Osteoblast (primary cell): ENCODE measurements at regions not wholly inside any gene's neighbourhood (a gene's known extent, or its start where the extent isn't known, plus 50 kb on each side); places are given as distances from the start of the nearest gene placed in this dataset.

ENCODE experiments used
- DNase-seq: peaks from one replicate; pipeline ENCODE4 v3.0.0; 2011; ENCODE audit warnings: low spot score, mixed read lengths; ENCODE audit not compliant: insufficient read length; ENCODE audit errors: missing footprints
- H2AFZ ChIP-seq: 2 replicates; pipeline ENCODE4 v1.6.0; 2011; ENCODE audit warnings: mild to moderate bottlenecking, low read length
- H3K27ac ChIP-seq: 2 replicates; pipeline ENCODE4 v1.5.1; 2011; ENCODE audit warnings: mild to moderate bottlenecking, low read depth, low read length, moderate library complexity
- H3K27me3 ChIP-seq: 2 replicates; pipeline ENCODE4 v1.6.0; 2012; ENCODE audit warnings: mild to moderate bottlenecking, control low read depth, inconsistent platforms, low read length, moderate library complexity; ENCODE audit not compliant: insufficient read depth
- H3K36me3 ChIP-seq: 2 replicates; pipeline ENCODE4 v1.5.1; 2011; ENCODE audit warnings: mild to moderate bottlenecking, low read length, control low read depth, moderate library complexity; ENCODE audit not compliant: insufficient read depth
- H3K4me1 ChIP-seq: 2 replicates; pipeline ENCODE4 v1.5.1; 2011; ENCODE audit warnings: mild to moderate bottlenecking, low read length, control low read depth, moderate library complexity; ENCODE audit not compliant: insufficient read depth
- H3K4me2 ChIP-seq: 2 replicates; pipeline ENCODE4 v1.6.0; 2011; ENCODE audit warnings: mild to moderate bottlenecking, low read length; ENCODE audit not compliant: insufficient read depth
- H3K4me3 ChIP-seq: fragments of 200-600 bp; sonication (generic); 3 replicates; pipeline ENCODE4 v1.5.1; 2012; ENCODE audit warnings: mild to moderate bottlenecking, low read length, inconsistent platforms; ENCODE audit not compliant: insufficient read depth
- H3K79me2 ChIP-seq: 2 replicates; pipeline ENCODE4 v1.6.0; 2012; ENCODE audit warnings: mild to moderate bottlenecking, low read length, control low read depth, inconsistent platforms; ENCODE audit not compliant: insufficient read depth
- H3K9me3 ChIP-seq: 2 replicates; pipeline ENCODE4 v1.5.1; 2011; ENCODE audit warnings: low read depth, low read length, control low read depth
- H4K20me1 ChIP-seq: 2 replicates; pipeline ENCODE4 v1.6.0; 2012; ENCODE audit warnings: mild to moderate bottlenecking, low read length, control low read depth; ENCODE audit not compliant: insufficient read depth
- TF ChIP-seq, protein P1 (sequence below): IDR thresholded peaks from 2 replicates; pipeline ENCODE4 v1.5.1; 2011; ENCODE audit warnings: mild to moderate bottlenecking, low read depth, low read length, moderate library complexity; ENCODE audit errors: extremely low read depth

DNA sequence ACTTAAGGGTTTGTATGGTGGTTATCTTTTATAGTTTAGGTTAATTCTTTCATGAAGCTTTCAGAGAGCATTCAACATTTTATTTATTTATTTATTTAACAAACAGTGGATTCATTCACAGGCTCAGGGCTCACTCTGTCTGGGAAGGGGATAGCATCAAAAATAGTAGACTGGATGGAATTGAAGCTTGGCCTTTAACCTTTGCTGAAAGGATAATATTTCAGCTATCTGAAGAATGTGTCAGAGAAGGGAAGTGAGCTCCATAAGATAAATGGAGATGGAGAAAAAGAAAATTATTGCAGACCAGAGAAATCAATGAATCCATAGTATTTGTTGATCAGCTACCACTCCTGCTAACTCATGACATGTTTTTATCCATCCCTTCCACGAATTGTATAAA lies 305.6 kb downstream of the COG6 start:
- Histone ChIP-seq H2AFZ (no peak overlapping the region), H3K36me3 (no peaks in the 10 kb centered on the region), H3K9me3 (no peaks in the 10 kb centered on the region), H3K4me1 (no peaks in the 10 kb centered on the region), H3K79me2 (no peaks in the 10 kb centered on the region), H3K27ac (no peak overlapping the region), H3K27me3 (peaks cover 5% of the 10 kb centered on the region), H4K20me1 (no peaks in the 10 kb centered on the region), H3K4me2 (no peak overlapping the region), H3K4me3 (no peak overlapping the region)
- TF ChIP-seq, protein P1, sequence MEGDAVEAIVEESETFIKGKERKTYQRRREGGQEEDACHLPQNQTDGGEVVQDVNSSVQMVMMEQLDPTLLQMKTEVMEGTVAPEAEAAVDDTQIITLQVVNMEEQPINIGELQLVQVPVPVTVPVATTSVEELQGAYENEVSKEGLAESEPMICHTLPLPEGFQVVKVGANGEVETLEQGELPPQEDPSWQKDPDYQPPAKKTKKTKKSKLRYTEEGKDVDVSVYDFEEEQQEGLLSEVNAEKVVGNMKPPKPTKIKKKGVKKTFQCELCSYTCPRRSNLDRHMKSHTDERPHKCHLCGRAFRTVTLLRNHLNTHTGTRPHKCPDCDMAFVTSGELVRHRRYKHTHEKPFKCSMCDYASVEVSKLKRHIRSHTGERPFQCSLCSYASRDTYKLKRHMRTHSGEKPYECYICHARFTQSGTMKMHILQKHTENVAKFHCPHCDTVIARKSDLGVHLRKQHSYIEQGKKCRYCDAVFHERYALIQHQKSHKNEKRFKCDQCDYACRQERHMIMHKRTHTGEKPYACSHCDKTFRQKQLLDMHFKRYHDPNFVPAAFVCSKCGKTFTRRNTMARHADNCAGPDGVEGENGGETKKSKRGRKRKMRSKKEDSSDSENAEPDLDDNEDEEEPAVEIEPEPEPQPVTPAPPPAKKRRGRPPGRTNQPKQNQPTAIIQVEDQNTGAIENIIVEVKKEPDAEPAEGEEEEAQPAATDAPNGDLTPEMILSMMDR = no peak
- no peak for DNase-seq

DNA sequence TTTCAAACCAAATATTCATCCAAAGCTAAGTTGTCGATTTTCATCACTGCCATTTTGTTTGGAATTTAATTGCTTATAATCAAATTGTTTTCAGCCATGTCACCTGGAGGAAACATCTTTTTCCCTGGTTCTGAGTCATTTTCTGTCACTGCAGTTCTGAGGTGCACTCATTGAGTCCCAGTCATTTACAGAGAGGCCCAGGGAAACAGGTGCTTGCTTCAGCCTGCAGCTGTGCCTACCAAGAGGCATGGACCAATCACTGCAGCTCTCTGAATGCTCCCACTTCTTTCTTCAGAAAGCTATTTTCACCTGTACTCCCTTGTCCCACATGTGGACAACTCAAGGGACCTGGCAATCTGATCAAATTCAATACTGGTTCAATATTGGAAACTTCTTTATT lies 308.1 kb downstream of the COG6 start:
- H3K4me1 ChIP-seq = no peaks in the 10 kb centered on the region
- H3K27ac ChIP-seq = no peak overlapping the region
- H3K4me3 ChIP-seq = no peak overlapping the region
- no peak for DNase-seq
- H3K9me3 ChIP-seq = no peaks in the 10 kb centered on the region
- H3K79me2 ChIP-seq = no peaks in the 10 kb centered on the region
- H3K4me2 ChIP-seq = no peak overlapping the region
- TF ChIP-seq, protein P1 = no peak
- peaks cover 6% of the 10 kb centered on the region for H3K27me3 ChIP-seq
- H4K20me1 ChIP-seq = no peaks in the 10 kb centered on the region
- H2AFZ ChIP-seq = no peak overlapping the region
- no peaks in the 10 kb centered on the region for H3K36me3 ChIP-seq

DNA sequence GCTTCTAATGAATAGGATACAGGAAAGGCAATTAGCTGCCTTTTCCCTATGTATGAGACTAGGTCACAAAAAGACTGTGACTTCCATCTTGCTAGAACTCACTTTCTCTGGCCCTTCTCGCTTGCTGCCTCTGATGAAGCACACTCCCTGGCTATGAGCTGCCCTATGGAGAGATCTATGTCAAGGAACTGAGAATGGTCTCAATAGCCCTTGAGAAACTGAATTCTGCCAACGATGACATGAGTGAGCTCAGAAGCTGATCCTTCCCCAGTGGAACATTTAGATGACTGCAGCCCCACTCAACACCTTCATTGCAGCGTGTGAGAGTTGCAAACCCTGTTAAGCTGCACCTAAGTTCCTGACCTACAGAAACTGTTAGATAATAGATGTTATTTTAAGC lies 309.8 kb downstream of the COG6 start:
- H3K36me3 ChIP-seq = no peaks in the 10 kb centered on the region
- no peak overlapping the region for H2AFZ ChIP-seq
- H3K79me2 ChIP-seq = no peaks in the 10 kb centered on the region
- H3K4me3 ChIP-seq = no peak overlapping the region
- no peak overlapping the region for H3K27ac ChIP-seq
- H4K20me1 ChIP-seq = no peaks in the 10 kb centered on the region
- peaks cover 6% of the 10 kb centered on the region for H3K27me3 ChIP-seq
- no peak overlapping the region for H3K4me2 ChIP-seq
- no peaks in the 10 kb centered on the region for H3K9me3 ChIP-seq
- TF ChIP-seq, protein P1 = no peak
- no peaks in the 10 kb centered on the region for H3K4me1 ChIP-seq
- DNase-seq = no peak

DNA sequence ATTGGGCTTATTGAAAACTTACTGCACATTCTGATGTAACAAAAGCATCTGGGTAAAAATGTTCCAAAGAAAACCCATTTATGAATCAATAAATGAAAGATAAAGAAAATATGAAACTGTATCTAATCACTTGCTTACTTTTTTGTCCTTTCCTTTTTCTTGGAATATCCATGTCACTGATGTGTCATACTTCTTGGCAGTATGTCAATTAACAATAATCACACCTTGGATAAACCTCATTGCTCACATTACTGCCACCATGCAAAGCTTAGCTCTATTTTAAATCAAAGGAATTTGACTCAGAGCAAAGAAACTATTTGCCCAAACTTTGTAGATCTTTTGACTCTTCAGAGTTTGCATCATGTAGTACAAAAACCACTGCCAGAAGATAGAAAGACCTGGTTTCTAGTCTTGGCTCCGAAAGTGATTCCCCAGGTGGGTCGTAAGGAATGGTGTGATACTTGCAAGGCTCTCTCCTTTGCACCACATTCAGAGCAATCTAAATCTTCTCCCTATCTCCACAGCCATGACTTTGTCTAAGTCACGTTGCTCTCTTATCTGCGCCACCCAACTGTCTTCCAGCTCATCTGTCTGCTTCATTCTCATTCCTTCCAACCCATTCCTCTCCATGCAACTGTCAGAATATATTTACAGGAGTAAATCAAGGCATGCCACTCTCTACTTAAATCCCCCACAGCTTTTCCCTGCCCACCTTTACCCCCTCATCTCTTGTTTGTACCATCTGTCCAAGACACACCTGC lies 311.9 kb downstream of the COG6 start:
- H3K27me3 ChIP-seq = peaks cover 9% of the 10 kb centered on the region
- H3K79me2 ChIP-seq = no peaks in the 10 kb centered on the region
- TF ChIP-seq, protein P1 = no peak
- H3K27ac ChIP-seq = no peak overlapping the region
- no peaks in the 10 kb centered on the region for H3K9me3 ChIP-seq
- H3K4me2 ChIP-seq = no peak overlapping the region
- H2AFZ ChIP-seq = no peak overlapping the region
- H3K4me3 ChIP-seq = no peak overlapping the region
- no peaks in the 10 kb centered on the region for H3K4me1 ChIP-seq
- no peaks in the 10 kb centered on the region for H4K20me1 ChIP-seq
- no peaks in the 10 kb centered on the region for H3K36me3 ChIP-seq
- DNase-seq = no peak
